Endodermal cell (in vitro differentiated cells): ENCODE measurements at regions not wholly inside any gene's neighbourhood (a gene's known extent, or its start where the extent isn't known, plus 50 kb on each side); places are given as distances from the start of the nearest gene placed in this dataset.
"Not testable (repeated sequence)": the region's sequence is repeated elsewhere in the genome, so short reads cannot be mapped to it uniquely, and the experiment has no call there.

Source experiments
- DNase-seq: peaks from one replicate; pipeline ENCODE4 v3.0.0-alpha.2; 2017
- H3K27ac ChIP-seq: 2 replicates; pipeline ENCODE4 v1.5.1; 2013; ENCODE audit warnings: mild to moderate bottlenecking, low read depth, low read length, moderate library complexity
- H3K27me3 ChIP-seq: 2 replicates; pipeline ENCODE4 v1.6.1; 2013; ENCODE audit warnings: mild to moderate bottlenecking, low read length, moderate library complexity; ENCODE audit not compliant: insufficient read depth, control insufficient read depth, poor library complexity, severe bottlenecking
- H3K36me3 ChIP-seq: 2 replicates; pipeline ENCODE4 v1.7.0; 2013; ENCODE audit warnings: mild to moderate bottlenecking, low read length, moderate library complexity; ENCODE audit not compliant: control insufficient read depth, insufficient read depth
- H3K4me1 ChIP-seq: one replicate; pipeline ENCODE4 v1.7.0; 2013; ENCODE audit warnings: low read length; ENCODE audit not compliant: control insufficient read depth, insufficient read depth
- H3K4me3 ChIP-seq: 2 replicates; pipeline ENCODE4 v1.5.1; 2013; ENCODE audit warnings: mild to moderate bottlenecking, low read length, moderate library complexity
- H3K9ac ChIP-seq: 2 replicates; pipeline ENCODE4 v1.6.1; 2013; ENCODE audit warnings: mild to moderate bottlenecking, low read length, moderate library complexity; ENCODE audit not compliant: poor library complexity, severe bottlenecking; ENCODE audit errors: extremely low read depth
- H3K9me3 ChIP-seq: 2 replicates; pipeline ENCODE4 v1.6.1; 2013; ENCODE audit warnings: mild to moderate bottlenecking, low read length, moderate library complexity; ENCODE audit not compliant: control insufficient read depth
- H3K27ac Mint-ChIP-seq: 2 replicates; pipeline ENCODE4 v1.8.0; 2020; ENCODE audit warnings: mixed read lengths
- H3K27me3 Mint-ChIP-seq: 2 replicates; pipeline ENCODE4 v1.8.0; 2021; ENCODE audit warnings: mild to moderate bottlenecking, mixed read lengths; ENCODE audit not compliant: insufficient read depth
- H3K36me3 Mint-ChIP-seq: 2 replicates; pipeline ENCODE4 v1.8.0; 2020; ENCODE audit warnings: low read depth, mixed read lengths
- H3K4me1 Mint-ChIP-seq: 2 replicates; pipeline ENCODE4 v1.8.0; 2020; ENCODE audit warnings: mixed read lengths
- H3K4me3 Mint-ChIP-seq: 2 replicates; pipeline ENCODE4 v1.8.0; 2020; ENCODE audit warnings: mild to moderate bottlenecking, moderate library complexity, mixed read lengths
- H3K9me3 Mint-ChIP-seq: 2 replicates; pipeline ENCODE4 v1.8.0; 2020; ENCODE audit warnings: mild to moderate bottlenecking, mixed read lengths
- WGBS, 2 experiments: methylation state at CpG; one replicate each; pipeline versions ENCODE4 v1.1.5 to v1.1.7; 2013; ENCODE audit warnings: missing lambda C conversion rate in 2 of 2, mixed read lengths in 1 of 2; ENCODE audit not compliant: insufficient coverage in 1 of 2, insufficient read length in 1 of 2; 5-methylcytosine and 5-hydroxymethylcytosine counted together
- TF ChIP-seq, protein P1 (sequence below): fragments of 200-600 bp; sonication (generic); conservative IDR thresholded peaks from 2 replicates; pipeline ENCODE4 v1.5.0; 2021; ENCODE audit warnings: antibody characterized with exemption, mild to moderate bottlenecking

DNA sequence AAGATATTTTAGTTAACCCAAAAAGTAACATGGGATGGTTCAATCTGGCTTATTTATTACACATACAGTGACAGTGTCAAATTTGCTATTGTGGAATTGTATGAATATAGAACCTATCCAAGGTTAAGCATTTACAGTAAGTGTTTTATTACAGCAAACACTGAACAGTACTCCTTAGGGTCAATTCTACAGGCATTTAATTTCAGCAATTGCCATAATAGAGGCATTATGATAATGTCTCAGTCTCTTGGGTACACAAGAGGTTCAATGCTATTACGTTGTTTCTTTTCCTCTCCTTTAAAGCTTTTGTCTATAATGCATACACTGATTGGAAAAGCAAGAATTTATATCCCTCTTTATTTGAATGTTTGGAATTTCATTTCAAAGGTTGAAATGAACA lies 275.7 kb upstream of the NAALADL2 start:
- no peak overlapping the region for H3K4me3 ChIP-seq
- H3K36me3 Mint-ChIP-seq, result no peaks in the 10 kb centered on the region
- no peaks in the 10 kb centered on the region for H3K27me3 ChIP-seq
- H3K4me3 Mint-ChIP-seq, result no peak overlapping the region
- peaks cover 13% of the 10 kb centered on the region for H3K9me3 Mint-ChIP-seq
- H3K4me1 Mint-ChIP-seq, result no peaks in the 10 kb centered on the region
- 93% methylated on average over 1 of the region's 1 CpG; no CpG with 5 or more reads in 1 of the 2 experiments for whole genome bisulfite sequencing, 2 experiments
- TF ChIP-seq, protein P1, sequence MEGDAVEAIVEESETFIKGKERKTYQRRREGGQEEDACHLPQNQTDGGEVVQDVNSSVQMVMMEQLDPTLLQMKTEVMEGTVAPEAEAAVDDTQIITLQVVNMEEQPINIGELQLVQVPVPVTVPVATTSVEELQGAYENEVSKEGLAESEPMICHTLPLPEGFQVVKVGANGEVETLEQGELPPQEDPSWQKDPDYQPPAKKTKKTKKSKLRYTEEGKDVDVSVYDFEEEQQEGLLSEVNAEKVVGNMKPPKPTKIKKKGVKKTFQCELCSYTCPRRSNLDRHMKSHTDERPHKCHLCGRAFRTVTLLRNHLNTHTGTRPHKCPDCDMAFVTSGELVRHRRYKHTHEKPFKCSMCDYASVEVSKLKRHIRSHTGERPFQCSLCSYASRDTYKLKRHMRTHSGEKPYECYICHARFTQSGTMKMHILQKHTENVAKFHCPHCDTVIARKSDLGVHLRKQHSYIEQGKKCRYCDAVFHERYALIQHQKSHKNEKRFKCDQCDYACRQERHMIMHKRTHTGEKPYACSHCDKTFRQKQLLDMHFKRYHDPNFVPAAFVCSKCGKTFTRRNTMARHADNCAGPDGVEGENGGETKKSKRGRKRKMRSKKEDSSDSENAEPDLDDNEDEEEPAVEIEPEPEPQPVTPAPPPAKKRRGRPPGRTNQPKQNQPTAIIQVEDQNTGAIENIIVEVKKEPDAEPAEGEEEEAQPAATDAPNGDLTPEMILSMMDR, result no peak
- no peak overlapping the region for H3K9ac ChIP-seq
- H3K27ac ChIP-seq, result no peak overlapping the region
- H3K27ac Mint-ChIP-seq, result no peak overlapping the region
- no peaks in the 10 kb centered on the region for H3K27me3 Mint-ChIP-seq
- no peaks in the 10 kb centered on the region for H3K9me3 ChIP-seq
- DNase-seq, result no peak
- no peaks in the 10 kb centered on the region for H3K36me3 ChIP-seq
- H3K4me1 ChIP-seq, result no peaks in the 10 kb centered on the region

DNA sequence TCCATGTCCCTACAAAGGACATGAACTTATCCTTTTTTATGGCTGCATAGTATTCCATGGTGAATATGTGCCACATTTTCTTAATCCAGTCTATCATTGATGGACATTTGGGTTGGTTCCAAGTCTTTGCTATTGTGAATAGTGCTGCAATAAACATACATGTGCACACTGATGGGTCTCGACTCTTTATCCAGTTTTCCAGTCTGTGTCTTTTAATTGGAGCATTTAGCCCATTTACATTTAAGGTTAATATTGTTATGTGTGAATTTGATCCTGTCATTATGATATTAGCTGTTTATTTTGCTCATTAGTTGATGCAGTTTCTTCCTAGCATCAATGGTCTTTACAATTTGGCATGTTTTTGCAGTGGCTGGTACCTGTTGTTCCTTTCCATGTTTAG lies 272.0 kb upstream of the NAALADL2 start:
- not testable (repeated sequence) for H3K4me3 ChIP-seq, DNase-seq, H3K4me1 Mint-ChIP-seq, H3K27me3 ChIP-seq, H3K27ac ChIP-seq, H3K4me1 ChIP-seq, H3K9ac ChIP-seq, H3K36me3 Mint-ChIP-seq, H3K36me3 ChIP-seq, H3K4me3 Mint-ChIP-seq, H3K27ac Mint-ChIP-seq, H3K27me3 Mint-ChIP-seq
- WGBS, 2 experiments, result 96 to 100% methylated on average over 1 of the region's 1 CpG
- H3K9me3 ChIP-seq, result peaks cover 10% of the 10 kb centered on the region
- peaks cover 31% of the 10 kb centered on the region for H3K9me3 Mint-ChIP-seq

DNA sequence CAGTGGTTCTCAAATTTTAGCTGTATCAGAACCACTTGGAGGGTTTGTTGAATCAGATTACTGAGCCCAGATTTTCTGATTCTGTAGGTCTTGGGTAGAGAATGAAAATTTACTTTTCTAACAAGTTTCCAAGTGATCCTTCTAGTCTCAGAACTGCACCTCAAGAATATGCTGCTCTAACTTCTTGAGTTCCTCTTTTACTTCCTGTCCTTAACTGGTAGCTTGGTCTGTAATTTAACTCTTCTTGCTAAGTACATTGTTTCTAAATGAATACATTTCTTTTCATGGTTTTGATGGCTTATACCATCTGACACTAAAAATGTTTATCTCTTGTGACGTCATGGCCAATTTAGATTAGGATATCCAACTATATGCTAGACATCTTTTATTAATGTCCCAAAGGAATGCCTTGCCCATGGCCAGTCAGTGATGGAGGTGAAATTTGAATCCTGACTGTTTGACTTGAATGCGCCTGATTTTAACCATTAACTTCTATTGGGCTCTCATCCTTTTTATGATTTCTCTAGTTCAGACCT lies 262.6 kb upstream of the NAALADL2 start:
- WGBS, 2 experiments, result 90 to 100% methylated on average over 1 to 2 of the region's 2 CpGs
- H3K4me3 Mint-ChIP-seq, result no peak overlapping the region
- H3K27ac ChIP-seq, result no peak overlapping the region
- TF ChIP-seq, protein P1, result no peak
- peaks cover 8% of the 10 kb centered on the region for H3K4me1 Mint-ChIP-seq
- H3K27me3 ChIP-seq, result no peaks in the 10 kb centered on the region
- DNase-seq, result no peak
- H3K9me3 ChIP-seq, result no peaks in the 10 kb centered on the region
- no peaks in the 10 kb centered on the region for H3K36me3 Mint-ChIP-seq
- no peaks in the 10 kb centered on the region for H3K9me3 Mint-ChIP-seq
- H3K4me3 ChIP-seq, result no peak overlapping the region
- no peak overlapping the region for H3K27ac Mint-ChIP-seq
- no peaks in the 10 kb centered on the region for H3K4me1 ChIP-seq
- H3K36me3 ChIP-seq, result no peaks in the 10 kb centered on the region
- H3K9ac ChIP-seq, result no peak overlapping the region
- no peaks in the 10 kb centered on the region for H3K27me3 Mint-ChIP-seq

DNA sequence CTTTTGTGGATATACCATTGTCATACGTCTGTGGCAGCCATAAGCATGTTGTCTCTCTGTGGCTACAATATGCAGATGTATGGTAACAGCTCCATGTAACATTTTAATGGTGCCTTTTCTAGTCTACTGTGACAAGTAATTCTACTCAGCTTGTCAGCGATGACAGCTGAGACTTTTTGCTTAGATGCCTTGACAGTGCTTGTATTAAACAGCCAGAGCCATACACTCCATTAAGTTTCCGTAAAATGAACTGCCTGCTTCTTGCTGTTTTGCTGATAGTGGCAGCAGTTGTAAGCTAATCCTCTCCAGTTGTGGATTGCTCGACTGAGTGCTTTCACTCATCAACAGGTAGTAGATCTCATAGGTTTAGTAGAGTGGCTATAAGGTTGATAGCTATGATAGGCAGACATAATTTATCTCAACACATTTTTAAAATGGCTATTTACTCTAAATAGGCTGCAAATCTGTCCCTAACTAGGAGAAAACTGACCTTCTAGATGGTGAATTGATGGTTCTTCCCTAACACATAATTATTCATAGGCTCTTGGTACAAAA lies 260.2 kb upstream of the NAALADL2 start:
- H3K9me3 Mint-ChIP-seq, result peaks cover 10% of the 10 kb centered on the region
- no peaks in the 10 kb centered on the region for H3K27me3 ChIP-seq
- H3K27me3 Mint-ChIP-seq, result no peaks in the 10 kb centered on the region
- H3K4me3 ChIP-seq, result no peak overlapping the region
- no peak overlapping the region for H3K4me3 Mint-ChIP-seq
- TF ChIP-seq, protein P1, result no peak
- peaks cover under 1% of the 10 kb centered on the region for H3K9me3 ChIP-seq
- H3K4me1 ChIP-seq, result no peaks in the 10 kb centered on the region
- WGBS, 2 experiments, result 66 to 100% methylated on average over 2 to 4 of the region's 4 CpGs
- no peak for DNase-seq
- no peak overlapping the region for H3K27ac ChIP-seq
- no peak overlapping the region for H3K27ac Mint-ChIP-seq
- peaks cover 6% of the 10 kb centered on the region for H3K4me1 Mint-ChIP-seq
- no peaks in the 10 kb centered on the region for H3K36me3 ChIP-seq
- no peak overlapping the region for H3K9ac ChIP-seq
- H3K36me3 Mint-ChIP-seq, result no peaks in the 10 kb centered on the region
